ENCODE measurements at regions not wholly inside any gene's neighbourhood (a gene's known extent, or its start where the extent isn't known, plus 50 kb on each side); places are given as distances from the start of the nearest gene placed in this dataset.

- DNase-seq (no peak), ATAC-seq (no peak)
- ChIA-PET CTCF (no interaction called here), POLR2A (no interaction called here)
- Histone ChIP-seq H3K27ac (ENCODE audit: low read depth, low read length) (no peak overlapping the region), H3K36me3 (ENCODE audit: control insufficient read depth in 2 of 3, insufficient read depth in 3 of 3, low read length in 3 of 3) (no peaks in the 10 kb centered on the region), H3K4me3 (ENCODE audit: low read length) (no peak overlapping the region), H3K4me1 (ENCODE audit: control insufficient read depth in 2 of 2, insufficient read depth in 2 of 2, low read length in 2 of 2) (no peaks in the 10 kb centered on the region), H3K27me3 (ENCODE audit: control insufficient read depth in 2 of 2, insufficient read depth in 2 of 2, low read length in 2 of 2) (no peaks in the 10 kb centered on the region), H3K9me3 (ENCODE audit: control insufficient read depth in 2 of 3, low read length in 3 of 3) (no peaks in the 10 kb centered on the region)
- Mint-ChIP-seq H3K36me3 (no peaks in the 10 kb centered on the region), H3K27ac (no peak overlapping the region), H3K4me3 (no peak overlapping the region), H3K4me1 (peaks cover 0 to 15% (median 0%) of the 10 kb centered on the region in 7 donors), H3K27me3 (peaks cover 6 to 12% (median 8%) of the 10 kb centered on the region in 5 donors), H3K9me3 (peaks cover 0 to 4% (median 0%) of the 10 kb centered on the region in 11 donors)
- intact Hi-C loops (cut with micrococcal nuclease) = no loop called here
Measured at GRCh38 chr2:239498981-239499634, 98.3 kb upstream of the HDAC4 start.

DNA sequence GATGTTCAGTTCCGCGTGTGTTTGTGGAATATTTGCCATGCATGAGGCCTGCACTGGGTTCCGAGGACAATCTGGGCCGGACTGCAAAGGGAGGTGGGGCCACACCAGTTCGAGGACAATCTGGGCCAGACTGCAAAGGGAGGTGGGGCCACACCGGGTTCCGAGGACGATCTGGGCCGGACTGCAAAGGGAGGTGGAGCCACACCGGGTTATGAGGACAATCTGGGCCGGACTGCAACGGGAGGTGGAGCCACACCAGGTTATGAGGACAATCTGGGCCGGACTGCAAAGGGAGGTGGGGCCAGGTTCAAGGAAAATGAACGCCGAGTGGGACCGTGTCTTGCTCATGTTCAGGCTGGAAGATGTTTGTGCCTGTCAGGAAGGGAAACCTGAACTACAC is 97.8 kb upstream of the HDAC4 start:
- ChIA-PET CTCF (no interaction called here), POLR2A (no interaction called here)
- no peak for DNase-seq
- no peaks in the 10 kb centered on the region for H3K36me3 ChIP-seq (ENCODE audit: control insufficient read depth in 2 of 3, insufficient read depth in 3 of 3, low read length in 3 of 3)
- H3K36me3 Mint-ChIP-seq = no peaks in the 10 kb centered on the region
- H3K4me1 ChIP-seq (ENCODE audit: control insufficient read depth in 2 of 2, insufficient read depth in 2 of 2, low read length in 2 of 2) = no peaks in the 10 kb centered on the region
- H3K27me3 ChIP-seq (ENCODE audit: control insufficient read depth in 2 of 2, insufficient read depth in 2 of 2, low read length in 2 of 2) = no peaks in the 10 kb centered on the region
- H3K9me3 Mint-ChIP-seq = peaks cover 0 to 4% (median 0%) of the 10 kb centered on the region in 11 donors
- ATAC-seq = no peak
- no peak overlapping the region for H3K27ac ChIP-seq (ENCODE audit: low read depth, low read length)
- H3K4me3 ChIP-seq (ENCODE audit: low read length) = no peak overlapping the region
- H3K4me1 Mint-ChIP-seq = peaks cover 0 to 15% (median 0%) of the 10 kb centered on the region in 7 donors
- no peaks in the 10 kb centered on the region for H3K9me3 ChIP-seq (ENCODE audit: control insufficient read depth in 2 of 3, low read length in 3 of 3)
- intact Hi-C loops (cut with micrococcal nuclease) = no loop called here
- H3K27me3 Mint-ChIP-seq = peaks cover 6 to 12% (median 8%) of the 10 kb centered on the region in 5 donors
- peak overlapping the region in 1 of 9 donors; percentile 59 for H3K27ac Mint-ChIP-seq
- no peak overlapping the region for H3K4me3 Mint-ChIP-seq

- H3K4me1 Mint-ChIP-seq = peaks cover 0 to 13% (median 0%) of the 10 kb centered on the region in 7 donors
Measured at GRCh38 chr2:239496700-239497099, 95.9 kb upstream of the HDAC4 start.

GRCh38 chr2:239495791-239496233 is 95.0 kb upstream of the HDAC4 start:
- Histone ChIP-seq H3K4me3 (ENCODE audit: low read length) (no peak overlapping the region), H3K27ac (ENCODE audit: low read depth, low read length) (no peak overlapping the region), H3K27me3 (ENCODE audit: control insufficient read depth in 2 of 2, insufficient read depth in 2 of 2, low read length in 2 of 2) (no peaks in the 10 kb centered on the region), H3K9me3 (ENCODE audit: control insufficient read depth in 2 of 3, low read length in 3 of 3) (no peaks in the 10 kb centered on the region), H3K36me3 (ENCODE audit: control insufficient read depth in 2 of 3, insufficient read depth in 3 of 3, low read length in 3 of 3) (no peaks in the 10 kb centered on the region), H3K4me1 (ENCODE audit: control insufficient read depth in 2 of 2, insufficient read depth in 2 of 2, low read length in 2 of 2) (no peaks in the 10 kb centered on the region)
- Mint-ChIP-seq H3K36me3 (no peaks in the 10 kb centered on the region), H3K27me3 (peaks cover 8 to 15% (median 11%) of the 10 kb centered on the region in 5 donors), H3K4me3 (no peak overlapping the region), H3K9me3 (peaks cover 0 to 4% (median 0%) of the 10 kb centered on the region in 11 donors), H3K4me1 (peaks cover 0 to 13% (median 0%) of the 10 kb centered on the region in 7 donors), H3K27ac (no peak overlapping the region)
- CTCF ChIA-PET = no interaction called here
- POLR2A ChIA-PET = no interaction called here
- intact Hi-C loops (cut with micrococcal nuclease) = no loop called here
- DNase-seq (no peak), ATAC-seq (no peak)

More at GRCh38 chr2:239496700-239497099, 95.9 kb upstream of the HDAC4 start:
- Mint-ChIP-seq H3K36me3 (no peaks in the 10 kb centered on the region), H3K27ac (no peak overlapping the region), H3K9me3 (peaks cover 0 to 4% (median 0%) of the 10 kb centered on the region in 11 donors), H3K27me3 (peaks cover 8 to 12% (median 11%) of the 10 kb centered on the region in 5 donors), H3K4me3 (no peak overlapping the region)
- DNase-seq = no peak
- no peaks in the 10 kb centered on the region for H3K27me3 ChIP-seq (ENCODE audit: control insufficient read depth in 2 of 2, insufficient read depth in 2 of 2, low read length in 2 of 2)
- CTCF ChIA-PET = no interaction called here
- H3K4me3 ChIP-seq (ENCODE audit: low read length) = no peak overlapping the region
- no peak for ATAC-seq
- no peaks in the 10 kb centered on the region for H3K4me1 ChIP-seq (ENCODE audit: control insufficient read depth in 2 of 2, insufficient read depth in 2 of 2, low read length in 2 of 2)
- no peaks in the 10 kb centered on the region for H3K9me3 ChIP-seq (ENCODE audit: control insufficient read depth in 2 of 3, low read length in 3 of 3)
- POLR2A ChIA-PET = no interaction called here
- intact Hi-C loops (cut with micrococcal nuclease) = no loop called here
- no peaks in the 10 kb centered on the region for H3K36me3 ChIP-seq (ENCODE audit: control insufficient read depth in 2 of 3, insufficient read depth in 3 of 3, low read length in 3 of 3)
- no peak overlapping the region for H3K27ac ChIP-seq (ENCODE audit: low read depth, low read length)

DNA sequence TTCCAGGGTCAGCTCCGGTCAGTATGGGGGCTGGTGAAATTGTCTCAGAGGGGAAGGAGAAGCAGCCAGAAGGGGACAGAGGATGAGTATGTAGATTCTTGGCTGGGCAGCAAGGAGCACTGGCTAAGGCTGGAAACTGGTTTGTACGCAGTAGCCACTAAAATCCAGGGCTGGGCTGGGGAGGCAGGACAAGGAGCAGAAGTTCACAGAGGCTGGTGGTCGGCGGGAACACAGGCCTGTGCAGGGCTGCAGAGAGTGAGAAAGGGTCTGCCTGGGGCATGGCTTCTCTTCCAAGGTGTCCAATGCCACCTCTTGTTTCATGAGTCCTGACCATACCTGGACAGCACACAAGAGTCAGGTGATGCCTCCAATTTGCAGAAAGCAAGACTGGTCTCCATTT is 94.4 kb upstream of the HDAC4 start:
- Histone ChIP-seq H3K27ac (ENCODE audit: low read depth, low read length) (no peak overlapping the region), H3K4me1 (ENCODE audit: control insufficient read depth in 2 of 2, insufficient read depth in 2 of 2, low read length in 2 of 2) (no peaks in the 10 kb centered on the region), H3K36me3 (ENCODE audit: control insufficient read depth in 2 of 3, insufficient read depth in 3 of 3, low read length in 3 of 3) (no peaks in the 10 kb centered on the region), H3K4me3 (ENCODE audit: low read length) (no peak overlapping the region), H3K27me3 (ENCODE audit: control insufficient read depth in 2 of 2, insufficient read depth in 2 of 2, low read length in 2 of 2) (no peaks in the 10 kb centered on the region), H3K9me3 (ENCODE audit: control insufficient read depth in 2 of 3, low read length in 3 of 3) (no peaks in the 10 kb centered on the region)
- intact Hi-C loops (cut with micrococcal nuclease) = no loop called here
- H3K4me3 Mint-ChIP-seq = no peak overlapping the region
- H3K27ac Mint-ChIP-seq = no peak overlapping the region
- H3K9me3 Mint-ChIP-seq = peaks cover 0 to 4% (median 0%) of the 10 kb centered on the region in 11 donors
- H3K27me3 Mint-ChIP-seq = peaks cover 8 to 18% (median 12%) of the 10 kb centered on the region in 5 donors
- POLR2A ChIA-PET = no interaction called here
- CTCF ChIA-PET = no interaction called here
- H3K36me3 Mint-ChIP-seq = no peaks in the 10 kb centered on the region
- DNase-seq (no peak), ATAC-seq (no peak)
- H3K4me1 Mint-ChIP-seq = peaks cover 0 to 13% (median 0%) of the 10 kb centered on the region in 7 donors

DNA sequence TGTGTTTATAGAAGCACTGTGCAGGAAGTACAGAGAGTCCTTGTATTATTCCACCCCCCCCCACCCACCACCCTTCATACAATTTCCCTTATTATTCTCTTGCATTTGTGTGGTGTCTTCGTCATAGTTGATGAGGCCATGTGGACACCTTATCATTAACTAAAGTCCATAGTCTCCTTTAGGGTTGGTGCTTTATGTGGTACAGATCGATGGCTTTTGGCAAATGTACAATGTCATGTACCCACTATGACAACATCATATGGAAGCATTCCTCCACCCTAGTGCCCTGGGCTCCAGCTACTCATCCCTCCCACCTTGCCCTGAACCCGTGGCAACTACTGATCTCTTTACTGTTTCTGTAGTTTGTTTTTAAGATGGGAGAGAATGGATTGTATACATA is 93.8 kb upstream of the HDAC4 start:
- Mint-ChIP-seq H3K36me3 (no peaks in the 10 kb centered on the region), H3K27me3 (peaks cover 8 to 18% (median 12%) of the 10 kb centered on the region in 5 donors), H3K4me1 (peaks cover 0 to 13% (median 0%) of the 10 kb centered on the region in 7 donors), H3K9me3 (peaks cover 0 to 4% (median 0%) of the 10 kb centered on the region in 11 donors), H3K4me3 (no peak overlapping the region), H3K27ac (peak overlapping the region in 1 of 9 donors; percentile 0)
- ChIA-PET POLR2A (no interaction called here), CTCF (no interaction called here)
- intact Hi-C loops (cut with micrococcal nuclease) = no loop called here
- Histone ChIP-seq H3K4me1 (ENCODE audit: control insufficient read depth in 2 of 2, insufficient read depth in 2 of 2, low read length in 2 of 2) (no peaks in the 10 kb centered on the region), H3K4me3 (ENCODE audit: low read length) (no peak overlapping the region), H3K27me3 (ENCODE audit: control insufficient read depth in 2 of 2, insufficient read depth in 2 of 2, low read length in 2 of 2) (no peaks in the 10 kb centered on the region), H3K36me3 (ENCODE audit: control insufficient read depth in 2 of 3, insufficient read depth in 3 of 3, low read length in 3 of 3) (no peaks in the 10 kb centered on the region), H3K27ac (ENCODE audit: low read depth, low read length) (no peak overlapping the region), H3K9me3 (ENCODE audit: control insufficient read depth in 2 of 3, low read length in 3 of 3) (no peaks in the 10 kb centered on the region)
- DNase-seq (no peak), ATAC-seq (no peak)

DNA sequence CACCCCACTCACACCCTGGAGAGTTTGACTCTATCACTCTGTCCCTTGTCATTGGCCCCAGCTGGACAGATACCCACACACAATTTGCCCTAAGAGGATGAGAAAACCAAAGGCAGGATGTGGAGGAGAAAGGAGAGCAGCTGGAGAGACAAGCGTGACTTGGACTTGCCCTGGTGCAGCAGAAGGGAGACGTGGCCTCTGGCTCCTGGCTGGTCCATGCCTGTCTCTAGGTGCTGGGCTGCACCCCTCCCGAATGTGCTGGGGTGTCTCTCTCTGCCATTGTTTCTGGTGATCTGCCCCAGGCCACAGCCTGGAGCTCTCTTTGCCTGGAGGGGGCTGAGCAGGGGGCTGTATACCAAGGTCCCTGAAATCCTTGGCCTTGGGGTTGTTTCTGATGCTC is 88.7 kb upstream of the HDAC4 start:
- intact Hi-C loops (cut with micrococcal nuclease) = no loop called here
- H3K4me1 Mint-ChIP-seq = peaks cover 0 to 1% (median 0%) of the 10 kb centered on the region in 7 donors
- ChIA-PET POLR2A (no interaction called here), CTCF (no interaction called here)
- H3K9me3 Mint-ChIP-seq = no peaks in the 10 kb centered on the region
- DNase-seq (no peak), ATAC-seq (no peak)
- Histone ChIP-seq H3K27me3 (ENCODE audit: control insufficient read depth in 2 of 2, insufficient read depth in 2 of 2, low read length in 2 of 2) (no peaks in the 10 kb centered on the region), H3K27ac (ENCODE audit: low read depth, low read length) (no peak overlapping the region), H3K36me3 (ENCODE audit: control insufficient read depth in 2 of 3, insufficient read depth in 3 of 3, low read length in 3 of 3) (no peaks in the 10 kb centered on the region), H3K4me1 (ENCODE audit: control insufficient read depth in 2 of 2, insufficient read depth in 2 of 2, low read length in 2 of 2) (no peaks in the 10 kb centered on the region), H3K4me3 (ENCODE audit: low read length) (no peak overlapping the region), H3K9me3 (ENCODE audit: control insufficient read depth in 2 of 3, low read length in 3 of 3) (no peaks in the 10 kb centered on the region)
- peaks cover 0 to 10% (median 4%) of the 10 kb centered on the region in 5 donors for H3K27me3 Mint-ChIP-seq
- H3K36me3 Mint-ChIP-seq = no peaks in the 10 kb centered on the region
- no peak overlapping the region for H3K4me3 Mint-ChIP-seq
- no peak overlapping the region for H3K27ac Mint-ChIP-seq
